ENCODE measurements at regions not wholly inside any gene's neighbourhood (a gene's known extent, or its start where the extent isn't known, plus 50 kb on each side); places are given as distances from the start of the nearest gene placed in this dataset.

GRCh38 chr6:166765234-166765541 lies 138.1 kb upstream of the RPS6KA2 start:
- H3K4me1 ChIP-seq (ENCODE audit: control insufficient read depth, extremely low read depth, insufficient read depth, low read length), result no peaks in the 10 kb centered on the region
- no peak overlapping the region for H3K9ac ChIP-seq (ENCODE audit: control insufficient read depth, extremely low read depth, insufficient read depth, low read length)
- H2AFZ ChIP-seq (ENCODE audit: control insufficient read depth, low read length), result no peak overlapping the region
- DNase-seq (ENCODE audit: low read depth, low spot score), result no peak
- H3K27ac ChIP-seq (ENCODE audit: control insufficient read depth, insufficient read depth, low read length), result no peak overlapping the region
- H3K4me3 ChIP-seq (ENCODE audit: control insufficient read depth in 2 of 3, extremely low read depth in 1 of 3, insufficient read depth in 2 of 3, low read depth in 1 of 3, low read length in 3 of 3), result no peak overlapping the region
- H3K9me3 ChIP-seq (ENCODE audit: control insufficient read depth, low read depth, low read length), result no peaks in the 10 kb centered on the region
- dilution Hi-C loops (cut with MboI; ENCODE audit: extremely low pct_ligation_motif_present, low sequenced_read_pairs), result no loop called here
- no peaks in the 10 kb centered on the region for H3K9me1 ChIP-seq (ENCODE audit: control insufficient read depth, extremely low read depth, insufficient read depth, low read length)
- no peak overlapping the region for H3K4me2 ChIP-seq (ENCODE audit: control insufficient read depth, extremely low read depth, insufficient read depth, low read depth, low read length)
- TF ChIP-seq CTCF (optimal IDR thresholded peaks at IDR 0.05 in 1 of 3, IDR thresholded peaks at IDR 0.05 in 1 of 3, conservative IDR thresholded peaks at IDR 0.05 in 1 of 3; ENCODE audit: extremely low read depth in 1 of 3, insufficient read depth in 2 of 3, low read length in 3 of 3), result no peak
- no peak for TF ChIP-seq EZH2 (IDR thresholded peaks at IDR 0.05; ENCODE audit: low read length)
- H3K36me3 ChIP-seq (ENCODE audit: control insufficient read depth in 2 of 2, extremely low read depth in 1 of 2, insufficient read depth in 2 of 2, low read length in 2 of 2), result no peaks in the 10 kb centered on the region
- H4K20me1 ChIP-seq (ENCODE audit: control insufficient read depth, extremely low read depth, insufficient read depth, low read length), result no peaks in the 10 kb centered on the region
- H3K27me3 ChIP-seq (ENCODE audit: control insufficient read depth, extremely low read depth, insufficient read depth, low read length), result no peaks in the 10 kb centered on the region
- no peaks in the 10 kb centered on the region for H3K79me2 ChIP-seq (ENCODE audit: control insufficient read depth, insufficient read depth, low read length)
- FAIRE-seq, result no peak

GRCh38 chr6:166764473-166765233 lies 137.6 kb upstream of the RPS6KA2 start:
- no peak overlapping the region for H2AFZ ChIP-seq (ENCODE audit: control insufficient read depth, low read length)
- FAIRE-seq, result no peak
- dilution Hi-C loops (cut with MboI; ENCODE audit: extremely low pct_ligation_motif_present, low sequenced_read_pairs), result no loop called here

More at GRCh38 chr6:166764473-166765233, 137.6 kb upstream of the RPS6KA2 start:
- H3K27me3 ChIP-seq (ENCODE audit: control insufficient read depth, extremely low read depth, insufficient read depth, low read length), result no peaks in the 10 kb centered on the region
- H3K4me1 ChIP-seq (ENCODE audit: control insufficient read depth, extremely low read depth, insufficient read depth, low read length), result no peaks in the 10 kb centered on the region
- no peaks in the 10 kb centered on the region for H4K20me1 ChIP-seq (ENCODE audit: control insufficient read depth, extremely low read depth, insufficient read depth, low read length)
- TF ChIP-seq CTCF (optimal IDR thresholded peaks at IDR 0.05 in 1 of 3, IDR thresholded peaks at IDR 0.05 in 1 of 3, conservative IDR thresholded peaks at IDR 0.05 in 1 of 3; ENCODE audit: extremely low read depth in 1 of 3, insufficient read depth in 2 of 3, low read length in 3 of 3) (no peak), EZH2 (IDR thresholded peaks at IDR 0.05; ENCODE audit: low read length) (no peak)
- no peak overlapping the region for H3K9ac ChIP-seq (ENCODE audit: control insufficient read depth, extremely low read depth, insufficient read depth, low read length)
- no peaks in the 10 kb centered on the region for H3K9me3 ChIP-seq (ENCODE audit: control insufficient read depth, low read depth, low read length)
- no peak overlapping the region for H3K4me2 ChIP-seq (ENCODE audit: control insufficient read depth, extremely low read depth, insufficient read depth, low read depth, low read length)
- H3K36me3 ChIP-seq (ENCODE audit: control insufficient read depth in 2 of 2, extremely low read depth in 1 of 2, insufficient read depth in 2 of 2, low read length in 2 of 2), result no peaks in the 10 kb centered on the region
- no peak overlapping the region for H3K27ac ChIP-seq (ENCODE audit: control insufficient read depth, insufficient read depth, low read length)
- no peaks in the 10 kb centered on the region for H3K79me2 ChIP-seq (ENCODE audit: control insufficient read depth, insufficient read depth, low read length)
- H3K9me1 ChIP-seq (ENCODE audit: control insufficient read depth, extremely low read depth, insufficient read depth, low read length), result no peaks in the 10 kb centered on the region
- DNase-seq (ENCODE audit: low read depth, low spot score), result no peak
- H3K4me3 ChIP-seq (ENCODE audit: control insufficient read depth in 2 of 3, extremely low read depth in 1 of 3, insufficient read depth in 2 of 3, low read depth in 1 of 3, low read length in 3 of 3), result no peak overlapping the region

Data from keratinocyte (primary cell).